ENCODE measurements at regions not wholly inside any gene's neighbourhood (a gene's known extent, or its start where the extent isn't known, plus 50 kb on each side); places are given as distances from the start of the nearest gene placed in this dataset.

GRCh38 chr18:78364388-78364960 is 615.1 kb upstream of the SALL3 start:
- no peak for DNase-seq (ENCODE audit: low read depth)
- H3K4me3 ChIP-seq (ENCODE audit: low read depth, low read length) = no peak overlapping the region
- no peaks in the 10 kb centered on the region for H3K36me3 ChIP-seq (ENCODE audit: control insufficient read depth, insufficient read depth, low read length)
- H3K27me3 ChIP-seq (ENCODE audit: control insufficient read depth, insufficient read depth, low read length) = no peaks in the 10 kb centered on the region
- TF ChIP-seq, protein P1, sequence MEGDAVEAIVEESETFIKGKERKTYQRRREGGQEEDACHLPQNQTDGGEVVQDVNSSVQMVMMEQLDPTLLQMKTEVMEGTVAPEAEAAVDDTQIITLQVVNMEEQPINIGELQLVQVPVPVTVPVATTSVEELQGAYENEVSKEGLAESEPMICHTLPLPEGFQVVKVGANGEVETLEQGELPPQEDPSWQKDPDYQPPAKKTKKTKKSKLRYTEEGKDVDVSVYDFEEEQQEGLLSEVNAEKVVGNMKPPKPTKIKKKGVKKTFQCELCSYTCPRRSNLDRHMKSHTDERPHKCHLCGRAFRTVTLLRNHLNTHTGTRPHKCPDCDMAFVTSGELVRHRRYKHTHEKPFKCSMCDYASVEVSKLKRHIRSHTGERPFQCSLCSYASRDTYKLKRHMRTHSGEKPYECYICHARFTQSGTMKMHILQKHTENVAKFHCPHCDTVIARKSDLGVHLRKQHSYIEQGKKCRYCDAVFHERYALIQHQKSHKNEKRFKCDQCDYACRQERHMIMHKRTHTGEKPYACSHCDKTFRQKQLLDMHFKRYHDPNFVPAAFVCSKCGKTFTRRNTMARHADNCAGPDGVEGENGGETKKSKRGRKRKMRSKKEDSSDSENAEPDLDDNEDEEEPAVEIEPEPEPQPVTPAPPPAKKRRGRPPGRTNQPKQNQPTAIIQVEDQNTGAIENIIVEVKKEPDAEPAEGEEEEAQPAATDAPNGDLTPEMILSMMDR (IDR thresholded peaks at IDR 0.05; ENCODE audit: insufficient read depth, low read length, poor library complexity, severe bottlenecking) = no peak

- H3K4me3 ChIP-seq (ENCODE audit: low read depth, low read length) = no peak overlapping the region
- DNase-seq (ENCODE audit: low read depth) = no peak
- H3K36me3 ChIP-seq (ENCODE audit: control insufficient read depth, insufficient read depth, low read length) = no peaks in the 10 kb centered on the region
- no peaks in the 10 kb centered on the region for H3K27me3 ChIP-seq (ENCODE audit: control insufficient read depth, insufficient read depth, low read length)
- TF ChIP-seq, protein P1 (IDR thresholded peaks at IDR 0.05; ENCODE audit: insufficient read depth, low read length, poor library complexity, severe bottlenecking) = no peak
Observed at GRCh38 chr18:78367996-78368395, 611.6 kb upstream of the SALL3 start.

DNA sequence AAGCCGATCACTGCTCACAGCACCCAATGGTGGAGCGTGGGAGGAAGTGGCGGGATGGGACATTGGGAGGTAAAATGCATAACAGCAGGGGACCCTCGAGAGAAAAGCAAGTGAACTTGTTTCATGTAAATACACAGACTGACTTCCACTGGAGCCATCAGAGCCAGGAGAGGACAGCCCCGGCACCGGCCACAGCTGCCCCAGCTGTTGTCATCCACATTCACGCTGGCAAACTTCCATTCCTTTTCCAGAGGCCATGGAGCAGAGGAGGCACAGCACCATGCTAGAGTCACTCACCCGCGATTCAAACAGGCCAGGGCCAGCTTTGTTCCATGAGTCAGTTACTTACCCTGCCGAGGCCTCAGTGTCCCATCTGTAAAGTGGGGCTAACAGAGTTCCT is 610.9 kb upstream of the SALL3 start:
- no peak overlapping the region for H3K4me3 ChIP-seq (ENCODE audit: low read depth, low read length)
- TF ChIP-seq, protein P1 (IDR thresholded peaks at IDR 0.05; ENCODE audit: insufficient read depth, low read length, poor library complexity, severe bottlenecking) = no peak
- no peaks in the 10 kb centered on the region for H3K36me3 ChIP-seq (ENCODE audit: control insufficient read depth, insufficient read depth, low read length)
- no peak for DNase-seq (ENCODE audit: low read depth)
- no peaks in the 10 kb centered on the region for H3K27me3 ChIP-seq (ENCODE audit: control insufficient read depth, insufficient read depth, low read length)

GRCh38 chr18:78376046-78376445 is 603.6 kb upstream of the SALL3 start:
- TF ChIP-seq, protein P1 (IDR thresholded peaks at IDR 0.05; ENCODE audit: insufficient read depth, low read length, poor library complexity, severe bottlenecking) = no peak
- H3K27me3 ChIP-seq (ENCODE audit: control insufficient read depth, insufficient read depth, low read length) = no peaks in the 10 kb centered on the region
- H3K36me3 ChIP-seq (ENCODE audit: control insufficient read depth, insufficient read depth, low read length) = no peaks in the 10 kb centered on the region
- no peak overlapping the region for H3K4me3 ChIP-seq (ENCODE audit: low read depth, low read length)
- no peak for DNase-seq (ENCODE audit: low read depth)

DNA sequence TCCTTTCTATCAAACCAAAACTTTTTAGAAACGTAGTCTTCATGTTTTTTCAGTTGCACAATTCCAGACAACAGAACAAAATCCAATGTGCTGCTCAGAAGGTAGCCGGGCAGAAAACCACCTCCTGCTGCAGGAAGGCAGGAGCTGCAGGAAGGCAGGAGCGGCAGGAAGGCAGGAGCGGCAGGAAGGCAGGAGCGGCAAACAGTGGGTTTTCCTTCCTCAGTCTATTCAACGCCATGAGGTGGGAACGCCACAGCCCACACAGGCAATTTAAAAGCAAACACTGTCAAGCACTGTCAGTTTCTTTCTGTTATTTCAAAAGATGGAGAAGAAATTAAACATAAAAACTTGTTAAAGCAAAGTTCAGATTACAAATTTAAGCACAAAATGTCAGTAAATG is 601.2 kb upstream of the SALL3 start:
- TF ChIP-seq, protein P1 (IDR thresholded peaks at IDR 0.05; ENCODE audit: insufficient read depth, low read length, poor library complexity, severe bottlenecking) = no peak
- no peak for DNase-seq (ENCODE audit: low read depth)
- no peaks in the 10 kb centered on the region for H3K36me3 ChIP-seq (ENCODE audit: control insufficient read depth, insufficient read depth, low read length)
- no peaks in the 10 kb centered on the region for H3K27me3 ChIP-seq (ENCODE audit: control insufficient read depth, insufficient read depth, low read length)
- H3K4me3 ChIP-seq (ENCODE audit: low read depth, low read length) = no peak overlapping the region

- Histone ChIP-seq H3K4me3 (ENCODE audit: low read depth, low read length) (no peak overlapping the region), H3K27me3 (ENCODE audit: control insufficient read depth, insufficient read depth, low read length) (no peaks in the 10 kb centered on the region), H3K36me3 (ENCODE audit: control insufficient read depth, insufficient read depth, low read length) (no peaks in the 10 kb centered on the region)
- TF ChIP-seq, protein P1 (IDR thresholded peaks at IDR 0.05; ENCODE audit: insufficient read depth, low read length, poor library complexity, severe bottlenecking) = no peak
- DNase-seq (ENCODE audit: low read depth) = no peak
Observed at GRCh38 chr18:78378983-78379382, 600.6 kb upstream of the SALL3 start.
